RPMI8226 (cell line): ENCODE measurements at regions not wholly inside any gene's neighbourhood (a gene's known extent, or its start where the extent isn't known, plus 50 kb on each side); places are given as distances from the start of the nearest gene placed in this dataset.
"Not testable (repeated sequence)": the region's sequence is repeated elsewhere in the genome, so short reads cannot be mapped to it uniquely, and the experiment has no call there.

Source experiments
- DNase-seq: peaks from one replicate; pipeline ENCODE4 v3.0.0-alpha.2; 2015

GRCh38 chrX:95622200-95622599, 1062.4 kb upstream of the DIAPH2 start:
- no peak for DNase-seq

GRCh38 chrX:95626748-95627147, 1057.9 kb upstream of the DIAPH2 start:
- no peak for DNase-seq

GRCh38 chrX:95628796-95629195, 1055.8 kb upstream of the DIAPH2 start:
- DNase-seq, result no peak

- no peak for DNase-seq
Measured at GRCh38 chrX:95629737-95630136, 1054.9 kb upstream of the DIAPH2 start.

GRCh38 chrX:95640226-95640625, 1044.4 kb upstream of the DIAPH2 start:
- no peak for DNase-seq

GRCh38 chrX:95645738-95646137, 1038.9 kb upstream of the DIAPH2 start:
- no peak for DNase-seq

GRCh38 chrX:95662200-95662599, 1022.4 kb upstream of the DIAPH2 start:
- no peak for DNase-seq

- no peak for DNase-seq
Measured at GRCh38 chrX:95666056-95666455, 1018.6 kb upstream of the DIAPH2 start.

GRCh38 chrX:95675011-95675410, 1009.6 kb upstream of the DIAPH2 start:
- no peak for DNase-seq

- DNase-seq, result no peak
Measured at GRCh38 chrX:95675794-95676193, 1008.8 kb upstream of the DIAPH2 start.

- no peak for DNase-seq
Measured at GRCh38 chrX:95678679-95679078, 1006.0 kb upstream of the DIAPH2 start.

GRCh38 chrX:95693365-95693764, 991.3 kb upstream of the DIAPH2 start:
- no peak for DNase-seq

GRCh38 chrX:95703696-95704095, 980.9 kb upstream of the DIAPH2 start:
- DNase-seq, result no peak

GRCh38 chrX:95716841-95717240, 967.8 kb upstream of the DIAPH2 start:
- DNase-seq, result no peak

- no peak for DNase-seq
Measured at GRCh38 chrX:95718746-95719145, 965.9 kb upstream of the DIAPH2 start.

- DNase-seq, result no peak
Measured at GRCh38 chrX:95721011-95721410, 963.6 kb upstream of the DIAPH2 start.

- DNase-seq, result no peak
Measured at GRCh38 chrX:95728446-95728845, 956.2 kb upstream of the DIAPH2 start.

- DNase-seq, result no peak
Measured at GRCh38 chrX:95729401-95729800, 955.2 kb upstream of the DIAPH2 start.

- no peak for DNase-seq
Measured at GRCh38 chrX:95733426-95733825, 951.2 kb upstream of the DIAPH2 start.

GRCh38 chrX:95754411-95754810, 930.2 kb upstream of the DIAPH2 start:
- no peak for DNase-seq

GRCh38 chrX:95760356-95760755, 924.3 kb upstream of the DIAPH2 start:
- DNase-seq, result no peak

- no peak for DNase-seq
Measured at GRCh38 chrX:95762716-95763115, 921.9 kb upstream of the DIAPH2 start.

- peak; percentile 29 for DNase-seq
Measured at GRCh38 chrX:95764972-95765451, 919.6 kb upstream of the DIAPH2 start.

GRCh38 chrX:95771198-95771597, 913.4 kb upstream of the DIAPH2 start:
- not testable (repeated sequence) for DNase-seq

GRCh38 chrX:95791876-95792275, 892.8 kb upstream of the DIAPH2 start:
- DNase-seq, result no peak

- DNase-seq, result no peak
Measured at GRCh38 chrX:95797344-95797743, 887.3 kb upstream of the DIAPH2 start.
